ENCODE measurements at regions not wholly inside any gene's neighbourhood (a gene's known extent, or its start where the extent isn't known, plus 50 kb on each side); places are given as distances from the start of the nearest gene placed in this dataset.

DNA sequence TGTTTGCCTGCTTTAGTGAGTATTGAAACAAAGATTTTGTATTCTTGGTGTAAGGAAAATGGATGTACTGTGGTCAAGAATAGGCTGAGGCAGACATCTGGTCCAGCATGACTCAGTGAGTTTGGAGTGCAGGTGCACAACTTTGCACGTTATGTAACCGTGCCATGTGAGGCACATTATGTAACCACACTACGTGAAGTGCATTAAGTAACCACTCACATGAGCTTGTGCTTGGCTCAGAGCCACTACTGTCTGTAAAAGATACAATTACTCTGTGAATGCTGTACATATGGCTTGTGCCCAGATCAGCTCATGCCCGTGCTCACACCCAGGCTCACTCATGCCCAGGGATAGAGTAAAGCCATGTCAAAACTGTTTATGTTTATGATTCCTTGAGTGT lies 216.8 kb downstream of the CTH start:
- no peak overlapping the region for H3K4me2 ChIP-seq (replicated peaks; ENCODE audit: low read depth, low read length, poor library complexity, severe bottlenecking)
- Mint-ChIP-seq H3K9me3 (ENCODE audit: insufficient read depth) (no peaks in the 10 kb centered on the region), H3K27ac (no peak overlapping the region), H3K4me3 (no peak overlapping the region), H3K27me3 (no peaks in the 10 kb centered on the region), H3K4me1 (no peaks in the 10 kb centered on the region)
- intact Hi-C loops (cut with micrococcal nuclease) = no loop called here
- H3K4me3 ChIP-seq (ENCODE audit: control extremely low read depth in 1 of 5, extremely low read depth in 1 of 5, insufficient read depth in 1 of 5, low read depth in 2 of 5, low read length in 4 of 5) = no peak overlapping the region
- no peak overlapping the region for H3K9ac ChIP-seq (ENCODE audit: low read length)
- no peaks in the 10 kb centered on the region for H3K79me2 ChIP-seq (ENCODE audit: control insufficient read depth, insufficient read depth, low read length)
- 46% methylated on average over 3 of the region's 4 CpGs for WGBS (ENCODE audit: insufficient coverage)
- ATAC-seq (ENCODE audit: low read depth) (no peak), DNase-seq (no peak)
- no peak for TF ChIP-seq EZH2 (IDR thresholded peaks at IDR 0.05; ENCODE audit: borderline replicate concordance, insufficient read depth, low read depth, low read length, poor library complexity, severe bottlenecking)
- TF ChIP-seq, protein P1, sequence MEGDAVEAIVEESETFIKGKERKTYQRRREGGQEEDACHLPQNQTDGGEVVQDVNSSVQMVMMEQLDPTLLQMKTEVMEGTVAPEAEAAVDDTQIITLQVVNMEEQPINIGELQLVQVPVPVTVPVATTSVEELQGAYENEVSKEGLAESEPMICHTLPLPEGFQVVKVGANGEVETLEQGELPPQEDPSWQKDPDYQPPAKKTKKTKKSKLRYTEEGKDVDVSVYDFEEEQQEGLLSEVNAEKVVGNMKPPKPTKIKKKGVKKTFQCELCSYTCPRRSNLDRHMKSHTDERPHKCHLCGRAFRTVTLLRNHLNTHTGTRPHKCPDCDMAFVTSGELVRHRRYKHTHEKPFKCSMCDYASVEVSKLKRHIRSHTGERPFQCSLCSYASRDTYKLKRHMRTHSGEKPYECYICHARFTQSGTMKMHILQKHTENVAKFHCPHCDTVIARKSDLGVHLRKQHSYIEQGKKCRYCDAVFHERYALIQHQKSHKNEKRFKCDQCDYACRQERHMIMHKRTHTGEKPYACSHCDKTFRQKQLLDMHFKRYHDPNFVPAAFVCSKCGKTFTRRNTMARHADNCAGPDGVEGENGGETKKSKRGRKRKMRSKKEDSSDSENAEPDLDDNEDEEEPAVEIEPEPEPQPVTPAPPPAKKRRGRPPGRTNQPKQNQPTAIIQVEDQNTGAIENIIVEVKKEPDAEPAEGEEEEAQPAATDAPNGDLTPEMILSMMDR (IDR thresholded peaks at IDR 0.05) = no peak
- peaks cover 0 to 6% (median 0%) of the 10 kb centered on the region in 3 donors for H3K9me3 ChIP-seq (ENCODE audit: control extremely low read depth in 1 of 3, control insufficient read depth in 2 of 3, insufficient read depth in 1 of 3, low read length in 2 of 3)
- no peak overlapping the region for H2AFZ ChIP-seq (ENCODE audit: insufficient read depth, low read depth, low read length, poor library complexity, severe bottlenecking)
- ChIA-PET CTCF (no interaction called here), POLR2A (no interaction called here)
- H3K4me1 ChIP-seq (ENCODE audit: control insufficient read depth in 2 of 2, insufficient read depth in 2 of 2, low read length in 2 of 2) = no peaks in the 10 kb centered on the region
- H3K27ac ChIP-seq (ENCODE audit: low read length in 2 of 2) = no peak overlapping the region
- H4K20me1 ChIP-seq (ENCODE audit: control insufficient read depth, insufficient read depth, low read length, poor library complexity, severe bottlenecking) = no peaks in the 10 kb centered on the region
- H3K36me3 ChIP-seq (replicated peaks in 1 of 2; ENCODE audit: control extremely low read depth in 1 of 2, control insufficient read depth in 1 of 2, extremely low read depth in 1 of 2, insufficient read depth in 2 of 2, low read length in 1 of 2) = no peaks in the 10 kb centered on the region
- no peaks in the 10 kb centered on the region for H3K27me3 ChIP-seq (replicated peaks in 1 of 4; ENCODE audit: control extremely low read depth in 1 of 4, control insufficient read depth in 3 of 4, insufficient read depth in 4 of 4, low read length in 3 of 4)

DNA sequence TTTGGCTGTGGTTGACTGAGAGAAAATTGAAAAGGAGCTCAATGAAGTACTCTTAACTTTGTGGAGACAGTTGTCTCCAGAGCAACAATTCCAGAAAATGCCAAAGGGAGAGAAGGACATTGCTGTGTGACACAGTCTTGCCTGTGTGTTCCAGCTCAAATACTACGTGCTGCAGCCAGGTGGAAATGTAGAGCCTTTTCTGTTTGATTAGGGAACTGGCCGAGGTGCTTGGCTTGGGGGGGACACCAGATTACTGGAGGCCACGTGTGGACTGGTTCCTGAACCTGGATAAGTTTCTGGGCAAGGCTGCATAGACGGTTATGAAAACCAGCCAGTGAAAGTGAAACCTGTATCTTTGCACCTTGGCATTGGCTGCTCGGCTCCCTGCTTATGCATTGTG lies 217.9 kb downstream of the CTH start:
- Mint-ChIP-seq H3K27ac (no peak overlapping the region), H3K9me3 (ENCODE audit: insufficient read depth) (no peaks in the 10 kb centered on the region), H3K27me3 (no peaks in the 10 kb centered on the region), H3K4me1 (no peaks in the 10 kb centered on the region), H3K4me3 (no peak overlapping the region)
- CTCF ChIA-PET = no interaction called here
- Histone ChIP-seq H3K27me3 (replicated peaks in 1 of 4; ENCODE audit: control extremely low read depth in 1 of 4, control insufficient read depth in 3 of 4, insufficient read depth in 4 of 4, low read length in 3 of 4) (no peaks in the 10 kb centered on the region), H2AFZ (ENCODE audit: insufficient read depth, low read depth, low read length, poor library complexity, severe bottlenecking) (no peak overlapping the region), H3K4me3 (ENCODE audit: control extremely low read depth in 1 of 5, extremely low read depth in 1 of 5, insufficient read depth in 1 of 5, low read depth in 2 of 5, low read length in 4 of 5) (no peak overlapping the region), H4K20me1 (ENCODE audit: control insufficient read depth, insufficient read depth, low read length, poor library complexity, severe bottlenecking) (no peaks in the 10 kb centered on the region), H3K27ac (ENCODE audit: low read length in 2 of 2) (no peak overlapping the region), H3K79me2 (ENCODE audit: control insufficient read depth, insufficient read depth, low read length) (no peaks in the 10 kb centered on the region), H3K36me3 (replicated peaks in 1 of 2; ENCODE audit: control extremely low read depth in 1 of 2, control insufficient read depth in 1 of 2, extremely low read depth in 1 of 2, insufficient read depth in 2 of 2, low read length in 1 of 2) (no peaks in the 10 kb centered on the region), H3K9me3 (ENCODE audit: control extremely low read depth in 1 of 3, control insufficient read depth in 2 of 3, insufficient read depth in 1 of 3, low read length in 2 of 3) (peaks cover 0 to 6% (median 0%) of the 10 kb centered on the region in 3 donors), H3K4me2 (replicated peaks; ENCODE audit: low read depth, low read length, poor library complexity, severe bottlenecking) (no peak overlapping the region), H3K4me1 (ENCODE audit: control insufficient read depth in 2 of 2, insufficient read depth in 2 of 2, low read length in 2 of 2) (no peaks in the 10 kb centered on the region), H3K9ac (ENCODE audit: low read length) (no peak overlapping the region)
- DNase-seq (no peak), ATAC-seq (ENCODE audit: low read depth) (no peak)
- 68% methylated on average over 5 of the region's 5 CpGs for WGBS (ENCODE audit: insufficient coverage)
- TF ChIP-seq, protein P1 (IDR thresholded peaks at IDR 0.05) = no peak
- TF ChIP-seq EZH2 (IDR thresholded peaks at IDR 0.05; ENCODE audit: borderline replicate concordance, insufficient read depth, low read depth, low read length, poor library complexity, severe bottlenecking) = no peak
- POLR2A ChIA-PET = no interaction called here
- intact Hi-C loops (cut with micrococcal nuclease) = no loop called here
